ENCODE measurements at regions not wholly inside any gene's neighbourhood (a gene's known extent, or its start where the extent isn't known, plus 50 kb on each side); places are given as distances from the start of the nearest gene placed in this dataset.
A peak's percentile ranks its signal among the peaks of the same experiment; 100 is the strongest.

DNA sequence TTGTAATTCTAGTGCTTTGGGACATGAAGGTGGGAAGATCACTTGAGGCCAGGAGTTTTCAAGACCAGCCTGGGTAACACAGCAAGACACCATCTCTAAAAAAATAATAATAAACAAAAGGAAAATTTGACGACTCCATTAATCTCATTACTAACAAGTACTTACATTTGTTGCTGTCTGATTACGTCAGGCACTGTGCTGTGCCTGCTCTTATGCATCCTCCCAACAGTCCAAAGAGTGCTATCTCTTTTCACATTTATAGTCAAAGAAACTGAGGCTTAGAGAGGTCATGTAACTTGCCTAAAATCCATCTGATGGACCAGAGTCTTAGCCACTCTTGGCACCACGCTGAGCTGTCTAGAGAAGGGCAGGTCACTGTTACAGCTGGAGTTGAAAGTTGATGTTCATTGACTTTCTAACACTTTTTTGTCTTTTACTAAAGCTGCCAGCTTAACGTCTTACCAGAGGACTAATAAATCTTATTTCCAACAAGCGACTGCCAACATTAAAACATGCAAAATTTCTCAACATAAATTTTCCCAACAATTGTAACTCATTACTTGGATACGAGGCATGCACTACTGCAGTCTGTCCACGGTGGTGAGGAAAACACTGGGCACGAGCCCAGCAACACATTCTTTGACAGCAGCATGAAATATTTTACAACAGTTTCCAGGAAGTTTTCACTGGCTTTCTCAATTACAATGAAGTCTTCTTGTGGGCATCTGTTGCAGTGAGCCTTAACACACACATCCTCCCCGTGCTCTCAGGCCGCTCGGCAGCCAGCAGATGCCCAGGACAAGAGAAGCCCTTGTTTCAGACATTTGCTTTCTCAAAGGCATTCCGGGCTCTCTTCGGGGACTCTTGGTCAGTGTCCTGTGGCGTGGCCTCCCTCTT, 262.9 kb upstream of the PROX1 start:
- no peaks in the 10 kb centered on the region for H3K79me2 ChIP-seq (ENCODE audit: insufficient read depth)
- no peaks in the 10 kb centered on the region for H3K36me3 ChIP-seq (ENCODE audit: low read depth)
- no peaks in the 10 kb centered on the region for H3F3A ChIP-seq (ENCODE audit: insufficient read depth)
- WGBS, 2 experiments (ENCODE audit: low coverage in 1 of 2, low lambda C conversion rate in 2 of 2, missing lambda C conversion rate in 2 of 2) = 1 to 2% methylated on average over 14 of the region's 14 CpGs
- H4K20me1 ChIP-seq (ENCODE audit: insufficient read depth) = no peaks in the 10 kb centered on the region
- no peaks in the 10 kb centered on the region for H3K27me3 ChIP-seq (replicated peaks; ENCODE audit: insufficient read depth)
- no peaks in the 10 kb centered on the region for H3K9me3 ChIP-seq (ENCODE audit: low read depth)
- DNase-seq = peak; percentile 43
- 0 out of 2 replicates have a peak, but pooled peaks cover 4% of the 10 kb centered on the region for H3K4me1 ChIP-seq (ENCODE audit: insufficient read depth)
- no peak overlapping the region for H3K4me2 ChIP-seq (ENCODE audit: unreplicated experiment)
- TF ChIP-seq EZH2phosphoT487 (IDR thresholded peaks at IDR 0.05; ENCODE audit: insufficient read depth, low read depth) = no peak
- TF ChIP-seq EZH2 (IDR thresholded peaks at IDR 0.05; ENCODE audit: insufficient read depth, poor library complexity, severe bottlenecking) = no peak
- 0 out of 2 replicates have a peak, but pooled peaks cover 5% of the 10 kb centered on the region for H3K9me2 ChIP-seq (ENCODE audit: insufficient read depth)
- no peak overlapping the region for H3K4me3 ChIP-seq
- in situ Hi-C loops (cut with MboI) = no loop called here
- no peak overlapping the region for H2AFZ ChIP-seq
- H3K27ac ChIP-seq = no peak overlapping the region
- H3K9ac ChIP-seq = no peak overlapping the region

DNA sequence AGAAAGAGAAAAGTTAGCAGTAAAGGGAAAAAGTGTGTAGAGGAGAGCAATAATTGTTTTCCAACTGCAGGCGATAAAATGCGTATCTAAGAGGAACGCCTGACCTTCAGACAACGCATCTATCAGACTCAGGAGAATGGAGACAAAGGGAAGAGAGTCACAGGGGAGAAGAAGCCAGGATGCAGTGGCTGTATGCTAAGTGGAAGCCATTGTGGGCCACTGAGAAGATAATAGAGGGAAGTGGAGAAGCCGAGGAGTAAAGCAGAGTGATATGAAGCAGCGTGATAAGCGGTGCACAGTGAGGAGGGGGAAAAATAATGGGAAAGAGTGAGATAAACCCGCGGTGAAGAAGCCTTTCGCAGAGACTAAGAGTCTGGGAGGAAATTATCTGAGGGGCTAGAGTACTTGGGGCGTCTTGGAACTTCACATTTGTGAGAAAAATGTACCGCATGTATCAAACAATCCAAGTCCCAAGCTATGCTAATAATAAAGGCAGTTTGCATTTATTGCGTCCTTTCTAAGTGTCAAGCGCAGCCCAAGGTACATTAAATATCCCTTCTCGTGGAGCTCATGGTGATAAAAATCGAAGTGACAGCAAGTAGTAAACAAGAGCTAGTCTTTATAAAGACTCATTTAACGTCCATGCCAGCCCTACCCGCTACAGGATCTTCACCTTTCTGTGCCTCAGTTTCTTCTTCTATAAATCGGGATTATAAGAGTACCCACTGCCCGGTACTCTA, 259.8 kb upstream of the PROX1 start:
- H3K36me3 ChIP-seq (ENCODE audit: low read depth) = no peaks in the 10 kb centered on the region
- in situ Hi-C loops (cut with MboI) = no loop called here
- H3F3A ChIP-seq (ENCODE audit: insufficient read depth) = no peaks in the 10 kb centered on the region
- whole genome bisulfite sequencing, 2 experiments (ENCODE audit: low coverage in 1 of 2, low lambda C conversion rate in 2 of 2, missing lambda C conversion rate in 2 of 2) = 42 to 45% methylated on average over 20 of the region's 20 CpGs
- H3K4me1 ChIP-seq (ENCODE audit: insufficient read depth) = 0 out of 2 replicates have a peak, but pooled peaks cover 4% of the 10 kb centered on the region
- H3K79me2 ChIP-seq (ENCODE audit: insufficient read depth) = no peaks in the 10 kb centered on the region
- TF ChIP-seq EZH2phosphoT487 (IDR thresholded peaks at IDR 0.05; ENCODE audit: insufficient read depth, low read depth) = no peak
- no peak for TF ChIP-seq EZH2 (IDR thresholded peaks at IDR 0.05; ENCODE audit: insufficient read depth, poor library complexity, severe bottlenecking)
- no peaks in the 10 kb centered on the region for H3K9me3 ChIP-seq (ENCODE audit: low read depth)
- DNase-seq = no peak
- no peak overlapping the region for H3K27ac ChIP-seq
- no peak overlapping the region for H2AFZ ChIP-seq
- H3K4me2 ChIP-seq (ENCODE audit: unreplicated experiment) = no peak overlapping the region
- H3K4me3 ChIP-seq = no peak overlapping the region
- no peak overlapping the region for H3K9ac ChIP-seq
- no peaks in the 10 kb centered on the region for H3K9me2 ChIP-seq (ENCODE audit: insufficient read depth)
- H4K20me1 ChIP-seq (ENCODE audit: insufficient read depth) = no peaks in the 10 kb centered on the region
- no peaks in the 10 kb centered on the region for H3K27me3 ChIP-seq (replicated peaks; ENCODE audit: insufficient read depth)

DNA sequence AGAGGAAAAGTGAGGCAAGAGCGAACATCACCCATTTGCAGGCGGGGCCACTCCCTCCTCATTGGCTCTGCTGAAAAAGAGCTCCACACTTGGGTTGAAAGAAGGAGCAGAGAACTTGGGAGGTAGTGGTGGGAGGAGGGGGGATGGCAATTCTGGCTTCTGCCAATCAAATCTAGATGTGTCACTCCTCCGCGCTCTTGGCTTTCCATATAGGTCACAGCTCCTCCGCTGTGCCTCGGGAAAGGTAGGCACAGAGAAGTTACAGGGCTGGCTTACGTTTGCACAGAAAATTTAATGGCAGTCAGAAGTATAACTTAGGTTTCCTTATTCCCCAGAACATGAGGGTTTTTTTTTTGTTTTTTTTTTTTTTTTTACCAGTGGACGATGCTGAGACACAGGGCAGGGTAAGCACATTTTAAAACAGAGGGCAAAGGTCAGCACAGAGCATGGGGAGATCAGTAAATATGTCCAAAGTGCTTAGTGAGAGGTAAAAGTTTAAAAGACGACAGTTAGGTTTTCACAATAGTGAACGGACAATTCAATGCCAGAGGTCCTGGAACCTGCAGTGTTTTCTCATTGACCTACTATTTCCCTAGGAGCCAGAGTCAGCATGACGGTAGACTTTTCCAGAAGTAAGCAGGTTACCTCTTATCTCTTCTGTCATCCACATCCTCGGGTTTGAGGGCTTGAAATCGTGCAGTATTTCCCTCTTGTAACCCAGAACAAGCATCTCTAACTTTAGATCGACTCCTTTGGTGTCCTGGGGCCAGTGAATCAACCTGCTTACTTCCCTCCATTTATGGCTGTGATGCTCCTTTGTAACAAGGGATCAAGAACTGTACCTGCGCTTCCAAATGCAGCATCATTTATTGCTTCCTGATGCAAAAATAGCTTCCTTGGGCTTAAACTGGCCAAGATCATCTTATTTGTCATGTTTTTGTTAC, 258.9 kb upstream of the PROX1 start:
- no peak overlapping the region for H3K9ac ChIP-seq
- in situ Hi-C loops (cut with MboI) = no loop called here
- H3K4me1 ChIP-seq (ENCODE audit: insufficient read depth) = 0 out of 2 replicates have a peak, but pooled peaks cover 4% of the 10 kb centered on the region
- DNase-seq = no peak
- TF ChIP-seq EZH2phosphoT487 (IDR thresholded peaks at IDR 0.05; ENCODE audit: insufficient read depth, low read depth) (no peak), EZH2 (IDR thresholded peaks at IDR 0.05; ENCODE audit: insufficient read depth, poor library complexity, severe bottlenecking) (no peak)
- H3K27ac ChIP-seq = no peak overlapping the region
- no peaks in the 10 kb centered on the region for H3K27me3 ChIP-seq (replicated peaks; ENCODE audit: insufficient read depth)
- H4K20me1 ChIP-seq (ENCODE audit: insufficient read depth) = no peaks in the 10 kb centered on the region
- H3K4me2 ChIP-seq (ENCODE audit: unreplicated experiment) = no peak overlapping the region
- H3K36me3 ChIP-seq (ENCODE audit: low read depth) = no peaks in the 10 kb centered on the region
- H3K9me3 ChIP-seq (ENCODE audit: low read depth) = no peaks in the 10 kb centered on the region
- H3K9me2 ChIP-seq (ENCODE audit: insufficient read depth) = no peaks in the 10 kb centered on the region
- no peak overlapping the region for H3K4me3 ChIP-seq
- WGBS, 2 experiments (ENCODE audit: low coverage in 1 of 2, low lambda C conversion rate in 2 of 2, missing lambda C conversion rate in 2 of 2) = 40 to 42% methylated on average over 15 of the region's 15 CpGs
- H2AFZ ChIP-seq = no peak overlapping the region
- no peaks in the 10 kb centered on the region for H3K79me2 ChIP-seq (ENCODE audit: insufficient read depth)
- H3F3A ChIP-seq (ENCODE audit: insufficient read depth) = no peaks in the 10 kb centered on the region

DNA sequence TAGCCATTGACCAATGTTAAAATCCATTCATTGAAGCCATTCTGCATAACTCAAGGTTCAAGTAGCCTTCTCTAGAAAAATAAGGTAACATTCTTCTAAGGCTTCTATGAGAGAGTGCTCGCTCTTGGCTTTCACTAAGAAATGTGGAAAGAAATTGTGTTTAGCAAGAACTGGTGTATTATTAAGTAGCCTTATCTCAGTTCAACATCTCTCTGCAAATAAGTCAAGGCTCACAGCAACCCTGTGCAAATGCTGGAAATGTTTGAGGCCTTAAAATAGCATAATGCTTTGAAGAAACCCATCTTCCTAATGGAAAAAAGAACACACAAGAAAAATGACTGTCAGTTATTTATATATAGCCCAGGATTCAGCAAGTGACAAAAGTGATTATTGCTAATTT, 254.1 kb upstream of the PROX1 start:
- H3K36me3 ChIP-seq (ENCODE audit: low read depth) = no peaks in the 10 kb centered on the region
- H3K27ac ChIP-seq = no peak overlapping the region
- H3K9me2 ChIP-seq (ENCODE audit: insufficient read depth) = no peaks in the 10 kb centered on the region
- H4K20me1 ChIP-seq (ENCODE audit: insufficient read depth) = no peaks in the 10 kb centered on the region
- TF ChIP-seq EZH2 (IDR thresholded peaks at IDR 0.05; ENCODE audit: insufficient read depth, poor library complexity, severe bottlenecking) (no peak), EZH2phosphoT487 (IDR thresholded peaks at IDR 0.05; ENCODE audit: insufficient read depth, low read depth) (no peak)
- no peak overlapping the region for H3K4me3 ChIP-seq
- no peak overlapping the region for H3K4me2 ChIP-seq (ENCODE audit: unreplicated experiment)
- H3K9ac ChIP-seq = no peak overlapping the region
- H3K4me1 ChIP-seq (ENCODE audit: insufficient read depth) = no peaks in the 10 kb centered on the region
- H3F3A ChIP-seq (ENCODE audit: insufficient read depth) = no peaks in the 10 kb centered on the region
- 39 to 45% methylated on average over 1 of the region's 1 CpG for WGBS, 2 experiments (ENCODE audit: low coverage in 1 of 2, low lambda C conversion rate in 2 of 2, missing lambda C conversion rate in 2 of 2)
- H3K79me2 ChIP-seq (ENCODE audit: insufficient read depth) = no peaks in the 10 kb centered on the region
- H3K27me3 ChIP-seq (replicated peaks; ENCODE audit: insufficient read depth) = no peaks in the 10 kb centered on the region
- no peak for DNase-seq
- H2AFZ ChIP-seq = no peak overlapping the region
- in situ Hi-C loops (cut with MboI) = no loop called here
- H3K9me3 ChIP-seq (ENCODE audit: low read depth) = no peaks in the 10 kb centered on the region

Data from GM23248 (cell line).